Upper lobe of left lung (tissue), 4 donors: ENCODE measurements at regions not wholly inside any gene's neighbourhood (a gene's known extent, or its start where the extent isn't known, plus 50 kb on each side); places are given as distances from the start of the nearest gene placed in this dataset.

Experiments
- CTCF ChIP-seq, 6 experiments: fragments of 450-650 bp in 4 of 6; fragments of 200-600 bp in 2 of 6; sonication (generic) in 2 of 6; IDR thresholded peaks; one replicate each; pipeline ENCODE4 v1.5.1; 2016 to 2019; ENCODE audit warnings: antibody characterized with exemption in 6 of 6
- EP300 ChIP-seq, 4 donors: sonication (generic); formaldehyde crosslinking; IDR thresholded peaks; one replicate each; pipeline ENCODE4 v1.5.1; 2017; ENCODE audit warnings: antibody characterized with exemption in 4 of 4, control low read depth in 2 of 4
- POLR2A ChIP-seq, 4 donors: fragments of 450-650 bp; IDR thresholded peaks; one replicate each; pipeline ENCODE4 v1.5.1; 2016 to 2017; ENCODE audit warnings: antibody characterized with exemption in 4 of 4, mild to moderate bottlenecking in 2 of 4
- POLR2AphosphoS5 ChIP-seq, 2 donors: sonication (generic); formaldehyde crosslinking; IDR thresholded peaks; one replicate each; pipeline ENCODE4 v1.5.1; 2017; ENCODE audit warnings: antibody characterized with exemption in 2 of 2

GRCh38 chr3:95926904-95927501, 887.4 kb upstream of the EPHA6 start:
- no peak for TF ChIP-seq POLR2A (IDR thresholded peaks at IDR 0.05)
- TF ChIP-seq CTCF (IDR thresholded peaks at IDR 0.05): no peak
- TF ChIP-seq EP300 (IDR thresholded peaks at IDR 0.05): no peak
- TF ChIP-seq POLR2AphosphoS5 (IDR thresholded peaks at IDR 0.05): no peak
